Panc1 (cell line): ENCODE measurements at regions not wholly inside any gene's neighbourhood (a gene's known extent, or its start where the extent isn't known, plus 50 kb on each side); places are given as distances from the start of the nearest gene placed in this dataset.

Experiments used
- ATAC-seq: fragments of 200-7000 bp; cut with Tn5 transposase; 2 replicates; pipeline ENCODE4 v1.9.1; 2020; ENCODE audit warnings: mild to moderate bottlenecking, moderate library complexity
- BruUV-seq: library from RNA; stranded (reverse); fragments of 400-500 nt; replicated peaks from 2 replicates; lab custom pipeline; 2021; lab: Mats Ljungman, UMichigan
- CTCF ChIA-PET: fragments of 300-600 bp; sonication (Branson Sonifier 250); formaldehyde crosslinking; loops from one replicate; lab custom pipeline; 2022; ENCODE audit warnings: antibody characterized with exemption; lab: Charles Lee
- POLR2A ChIA-PET: fragments of 300-600 bp; sonication (Branson Sonifier 250); formaldehyde crosslinking; loops from one replicate; lab custom pipeline; 2022; ENCODE audit warnings: antibody characterized with exemption; lab: Charles Lee
- DNase-seq: peaks from one replicate; pipeline ENCODE4 v3.0.0-alpha.2; 2010; ENCODE audit warnings: low read depth, low spot score
- H3K27ac ChIP-seq: 2 replicates; pipeline ENCODE4 v1.5.1; 2011; ENCODE audit warnings: mild to moderate bottlenecking, low read length, inconsistent platforms
- H3K27me3 ChIP-seq: fragments of 200-500 bp; sonication (Bioruptor generic); 2 replicates; pipeline ENCODE4 v1.6.0; 2014; ENCODE audit warnings: low read length, inconsistent platforms; ENCODE audit not compliant: control insufficient read depth, insufficient read depth
- H3K36me3 ChIP-seq: fragments of 200-500 bp; sonication (Bioruptor generic); 2 replicates; pipeline ENCODE4 v1.5.1; 2014; ENCODE audit warnings: inconsistent platforms, mild to moderate bottlenecking, low read length, moderate library complexity; ENCODE audit not compliant: control insufficient read depth, insufficient read depth
- H3K4me1 ChIP-seq: 2 replicates; pipeline ENCODE4 v1.5.1; 2011; ENCODE audit warnings: inconsistent platforms, mild to moderate bottlenecking, low read length, moderate library complexity; ENCODE audit not compliant: control insufficient read depth, insufficient read depth
- H3K4me3 ChIP-seq, 2 experiments: 2 replicates each; pipeline ENCODE4 v1.5.1; 2011 to 2012; ENCODE audit warnings: low read depth in 2 of 2, low read length in 2 of 2, mild to moderate bottlenecking in 2 of 2, inconsistent platforms in 1 of 2, moderate library complexity in 1 of 2
- H3K9me3 ChIP-seq: fragments of 200-500 bp; sonication (Bioruptor generic); 2 replicates; pipeline ENCODE4 v1.5.1; 2014; ENCODE audit warnings: low read depth, mild to moderate bottlenecking, inconsistent platforms, low read length, moderate library complexity; ENCODE audit not compliant: control insufficient read depth, insufficient read depth
- CTCF ChIP-seq: fragments of 450-650 bp; IDR thresholded peaks from 2 replicates; pipeline ENCODE4 v1.5.1; 2017; ENCODE audit warnings: mild to moderate bottlenecking
- POLR2AphosphoS5 ChIP-seq: IDR thresholded peaks from 2 replicates; pipeline ENCODE4 v1.6.1; 2012; ENCODE audit warnings: mild to moderate bottlenecking, low read depth, low read length, moderate library complexity
- REST ChIP-seq, 2 experiments: IDR thresholded peaks; 2 replicates each; pipeline ENCODE4 v1.6.1; 2011 to 2012; ENCODE audit warnings: low read depth in 2 of 2, control low read depth in 1 of 2, low read length in 1 of 2, mild to moderate bottlenecking in 1 of 2, moderate library complexity in 1 of 2; ENCODE audit not compliant: insufficient read depth in 1 of 2
- SIN3A ChIP-seq: IDR thresholded peaks from 2 replicates; pipeline ENCODE4 v1.6.1; 2012; ENCODE audit warnings: low read depth, mild to moderate bottlenecking, low read length, moderate library complexity, borderline replicate concordance; ENCODE audit not compliant: insufficient read depth
- TCF7L2 ChIP-seq: IDR thresholded peaks from 2 replicates; pipeline ENCODE4 v1.6.1; 2011; ENCODE audit warnings: mild to moderate bottlenecking, low read depth, low read length, inconsistent platforms
- in situ Hi-C: cut with HindIII; loops from 2 replicates; pipeline ENCODE4 v1.10.0; 2016; ENCODE audit warnings: low sequenced_read_pairs, low pct_unique_long_range_greater_than_20kb
- intact Hi-C: fragments of 100-400 bp; cut with micrococcal nuclease; formaldehyde crosslinking; loops from one replicate; pipeline ENCODE4 v1.10.0; 2022; ENCODE audit not compliant: unreplicated experiment

- no peak overlapping the region for H3K27ac ChIP-seq
- H3K9me3 ChIP-seq = no peaks in the 10 kb centered on the region
- DNase-seq = no peak
- no peak overlapping the region for H3K4me3 ChIP-seq
- intact Hi-C loops = no loop called here
- no peak for TF ChIP-seq TCF7L2
- no peaks in the 10 kb centered on the region for H3K4me1 ChIP-seq
- CTCF ChIA-PET = no interaction called here
- no TSS peak for BruUV-seq
- no peaks in the 10 kb centered on the region for H3K36me3 ChIP-seq
- H3K27me3 ChIP-seq = no peaks in the 10 kb centered on the region
- no peak for ATAC-seq
- in situ Hi-C loops = no loop called here
- POLR2A ChIA-PET = no interaction called here
These were observed 79.5 kb upstream of the PRPS1 start for GRCh38 chrX:107548775-107549174.

DNA sequence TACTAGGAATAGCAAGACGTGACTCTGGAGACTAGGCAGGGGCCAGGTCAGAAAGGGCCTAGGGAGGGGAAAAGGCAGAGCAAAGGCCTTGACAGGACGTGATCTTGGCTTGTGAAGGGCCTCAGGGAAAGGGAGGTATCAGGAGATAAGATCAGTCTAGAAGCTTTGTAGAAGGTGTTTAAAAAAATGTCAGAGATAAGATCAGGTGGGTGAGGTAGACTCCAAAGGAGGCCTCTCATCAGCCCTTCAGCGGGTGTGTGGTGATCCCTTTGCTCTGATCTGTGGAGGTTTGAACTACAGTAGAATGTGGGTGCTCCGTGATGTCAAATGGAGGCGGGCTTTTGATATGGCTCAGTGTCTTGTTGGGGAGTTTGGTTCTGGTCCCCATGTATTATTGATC is 78.8 kb upstream of the PRPS1 start:
- POLR2A ChIA-PET = no interaction called here
- intact Hi-C loops = no loop called here
- CTCF ChIA-PET = no interaction called here

GRCh38 chrX:107551546-107551945 is 76.8 kb upstream of the PRPS1 start:
- intact Hi-C loops = no loop called here
- H3K4me3 ChIP-seq = no peak overlapping the region
- ATAC-seq (no peak), DNase-seq (no peak)
- TF ChIP-seq REST (IDR thresholded peaks at IDR 0.05; ENCODE audit: insufficient read depth in 1 of 2, low read depth in 2 of 2, low read length in 1 of 2) (no peak), TCF7L2 (no peak), SIN3A (no peak), CTCF (no peak), POLR2AphosphoS5 (no peak)
- in situ Hi-C loops = no loop called here
- no peak overlapping the region for H3K27ac ChIP-seq
- H3K27me3 ChIP-seq = no peaks in the 10 kb centered on the region
- CTCF ChIA-PET = interaction anchor here (0.5 kb wide), 1 partner anchor 121 kb away, joined by 7 read pairs; no protein-coding TSS in a partner anchor
- no TSS peak for BruUV-seq
- no peaks in the 10 kb centered on the region for H3K36me3 ChIP-seq
- POLR2A ChIA-PET = interaction anchor here (1.0 kb wide), 1 partner anchor 77 kb away, joined by 4 read pairs; the partner anchor contains the start of gene PRPS1
- H3K9me3 ChIP-seq = no peaks in the 10 kb centered on the region
- H3K4me1 ChIP-seq = no peaks in the 10 kb centered on the region

More for the DNA sequence above, 78.8 kb upstream of the PRPS1 start:
- in situ Hi-C loops = no loop called here
- Histone ChIP-seq H3K9me3 (no peaks in the 10 kb centered on the region), H3K36me3 (no peaks in the 10 kb centered on the region), H3K27me3 (no peaks in the 10 kb centered on the region), H3K4me1 (no peaks in the 10 kb centered on the region), H3K27ac (no peak overlapping the region), H3K4me3 (no peak overlapping the region)
- ATAC-seq (no peak), DNase-seq (no peak)
- TF ChIP-seq TCF7L2 (no peak), REST (IDR thresholded peaks at IDR 0.05; ENCODE audit: insufficient read depth in 1 of 2, low read depth in 2 of 2, low read length in 1 of 2) (no peak)
- no TSS peak for BruUV-seq
